Mesodermal cell (in vitro differentiated cells): ENCODE measurements at regions not wholly inside any gene's neighbourhood (a gene's known extent, or its start where the extent isn't known, plus 50 kb on each side); places are given as distances from the start of the nearest gene placed in this dataset.
A peak's percentile ranks its signal among the peaks of the same experiment; 100 is the strongest.

ENCODE experiments used
- H3K27ac ChIP-seq: 2 replicates; pipeline ENCODE4 v1.7.0; 2013; ENCODE audit warnings: mild to moderate bottlenecking, low read depth, low read length, moderate library complexity; ENCODE audit not compliant: severe bottlenecking
- H3K36me3 ChIP-seq: 2 replicates; pipeline ENCODE4 v1.7.1; 2013; ENCODE audit warnings: mild to moderate bottlenecking, low read length, moderate library complexity; ENCODE audit not compliant: control insufficient read depth, insufficient read depth
- H3K4me1 ChIP-seq: one replicate; pipeline ENCODE4 v1.7.1; 2013; ENCODE audit warnings: mild to moderate bottlenecking, low read length; ENCODE audit not compliant: insufficient read depth, control insufficient read depth, poor library complexity, severe bottlenecking
- H3K4me3 ChIP-seq: 2 replicates; pipeline ENCODE4 v1.7.0; 2013; ENCODE audit warnings: low read length, control low read depth, mild to moderate bottlenecking; ENCODE audit not compliant: insufficient read depth, poor library complexity, severe bottlenecking; ENCODE audit errors: extremely low read depth
- H3K9me3 ChIP-seq: 2 replicates; pipeline ENCODE4 v1.7.1; 2013; ENCODE audit warnings: mild to moderate bottlenecking, low read length, moderate library complexity; ENCODE audit not compliant: control insufficient read depth
- WGBS, 2 experiments: methylation state at CpG; one replicate each; pipeline ENCODE4 v1.1.5; 2013; ENCODE audit warnings: missing lambda C conversion rate in 2 of 2; ENCODE audit not compliant: insufficient coverage in 2 of 2; 5-methylcytosine and 5-hydroxymethylcytosine counted together

DNA sequence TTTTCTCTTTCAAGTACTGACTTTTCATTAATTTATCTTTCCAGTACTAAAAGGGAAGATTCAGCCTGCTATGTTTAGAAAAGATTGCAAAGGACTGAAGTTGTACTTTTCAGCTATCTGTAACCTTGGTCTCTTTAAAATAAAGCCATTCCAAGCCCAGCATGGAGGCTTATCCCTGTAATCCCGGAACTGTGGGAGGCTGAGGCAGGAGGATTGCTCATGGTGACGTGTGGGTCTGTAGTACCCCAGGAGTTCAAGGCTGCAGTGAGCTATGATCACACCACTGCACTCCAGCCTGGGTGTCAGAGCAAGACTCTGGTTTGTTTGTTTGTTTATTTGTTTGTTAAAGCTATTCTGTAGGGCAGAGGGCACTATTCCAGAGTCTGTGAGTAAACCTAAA is 50.6 kb upstream of the TMEM170B start:
- peaks cover 8% of the 10 kb centered on the region for H3K4me1 ChIP-seq
- no peak overlapping the region for H3K4me3 ChIP-seq
- H3K36me3 ChIP-seq: no peaks in the 10 kb centered on the region
- H3K9me3 ChIP-seq: no peaks in the 10 kb centered on the region
- H3K27ac ChIP-seq: no peak overlapping the region
- WGBS, 2 experiments: 100% methylated on average over 1 of the region's 2 CpGs; no CpG with 5 or more reads in 1 of the 2 experiments

DNA sequence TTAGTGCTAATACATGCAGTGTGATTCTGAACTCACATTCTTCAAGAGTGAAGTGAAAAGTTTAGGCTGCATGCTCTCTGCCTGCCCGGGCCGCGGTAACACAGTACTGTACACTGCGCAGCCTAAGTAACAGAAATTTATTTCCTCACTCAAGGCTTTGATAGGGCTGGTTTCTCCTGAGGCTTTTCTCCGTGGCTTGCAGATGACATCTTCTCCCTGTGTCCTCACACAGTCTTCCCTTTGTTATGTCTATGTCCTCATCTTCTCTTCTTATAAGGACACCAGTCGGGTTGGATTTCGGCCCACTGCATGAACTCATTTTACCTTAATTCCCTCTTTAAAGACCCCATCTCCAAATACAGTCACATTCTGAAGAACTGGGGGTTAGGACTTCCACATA is 51.1 kb upstream of the TMEM170B start:
- Histone ChIP-seq H3K27ac (no peak overlapping the region), H3K4me3 (no peak overlapping the region), H3K9me3 (no peaks in the 10 kb centered on the region), H3K36me3 (no peaks in the 10 kb centered on the region), H3K4me1 (peaks cover 8% of the 10 kb centered on the region)
- 89 to 98% methylated on average over 6 to 7 of the region's 7 CpGs for WGBS, 2 experiments

DNA sequence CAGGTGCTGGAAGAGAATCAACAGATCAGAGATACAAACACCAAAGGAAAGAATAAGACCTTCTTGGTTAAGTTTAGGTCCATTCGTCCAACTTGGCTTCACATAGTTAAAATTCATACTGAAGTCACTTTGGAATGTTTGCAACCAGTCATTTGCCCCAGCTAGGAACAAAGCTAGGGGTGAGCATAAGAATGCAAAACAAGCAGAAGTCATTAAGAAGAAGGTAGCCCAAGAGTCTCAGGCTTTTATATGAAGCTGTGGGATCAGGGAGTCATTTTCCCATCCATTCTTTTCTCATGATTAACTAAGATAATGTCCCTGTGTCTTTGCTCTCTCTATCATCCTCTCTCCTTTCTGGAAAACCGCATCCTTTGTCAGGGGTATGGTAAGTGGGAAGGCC is 51.5 kb upstream of the TMEM170B start:
- no peak overlapping the region for H3K27ac ChIP-seq
- no peak overlapping the region for H3K4me3 ChIP-seq
- H3K4me1 ChIP-seq: peaks cover 8% of the 10 kb centered on the region
- 83% methylated on average over 1 of the region's 2 CpGs; no CpG with 5 or more reads in 1 of the 2 experiments for WGBS, 2 experiments
- H3K36me3 ChIP-seq: no peaks in the 10 kb centered on the region
- no peaks in the 10 kb centered on the region for H3K9me3 ChIP-seq

DNA sequence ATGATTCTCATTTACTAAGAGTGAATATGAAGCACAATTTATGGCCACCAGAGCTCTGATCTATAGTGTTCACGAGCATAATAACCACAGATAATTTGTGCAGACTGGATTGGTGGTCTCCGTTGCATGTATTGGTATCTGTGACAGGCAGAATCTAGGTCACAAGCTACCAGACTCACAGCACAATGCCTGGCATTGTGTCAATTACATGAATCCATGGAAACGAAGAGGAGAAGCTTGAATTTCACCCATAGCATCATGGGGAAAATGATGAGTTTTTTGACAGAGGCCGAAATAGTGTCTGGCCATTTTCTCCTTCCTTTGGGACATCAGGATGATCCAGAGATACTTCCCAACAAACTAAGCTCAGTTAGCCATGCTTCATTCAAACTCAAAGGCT is 52.3 kb upstream of the TMEM170B start:
- peaks cover 8% of the 10 kb centered on the region for H3K4me1 ChIP-seq
- H3K9me3 ChIP-seq: no peaks in the 10 kb centered on the region
- no peak overlapping the region for H3K4me3 ChIP-seq
- peak overlapping the region; percentile 32 for H3K27ac ChIP-seq
- 81 to 88% methylated on average over 1 to 3 of the region's 4 CpGs for WGBS, 2 experiments
- no peaks in the 10 kb centered on the region for H3K36me3 ChIP-seq

DNA sequence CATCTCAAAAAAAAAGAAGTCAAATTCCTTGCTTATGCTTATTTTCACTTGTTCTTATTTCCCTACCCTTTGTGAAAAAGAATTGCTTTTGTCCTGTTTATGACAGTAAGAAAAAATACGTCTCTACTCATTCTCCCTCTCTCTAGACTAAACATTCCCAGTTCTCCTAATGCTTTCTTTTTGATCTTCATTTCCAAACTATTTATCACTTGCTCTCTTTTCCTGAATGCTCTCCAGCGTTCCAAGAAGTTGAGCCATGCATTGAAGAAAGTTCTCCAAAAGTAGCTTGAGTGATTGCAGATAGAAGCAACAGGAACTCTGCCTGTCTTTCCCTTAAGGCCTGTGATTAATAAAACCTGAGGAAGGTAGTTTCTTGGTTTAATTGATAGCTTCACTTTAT is 53.1 kb upstream of the TMEM170B start:
- Histone ChIP-seq H3K27ac (no peak overlapping the region), H3K4me3 (no peak overlapping the region), H3K36me3 (no peaks in the 10 kb centered on the region), H3K9me3 (no peaks in the 10 kb centered on the region), H3K4me1 (peaks cover 8% of the 10 kb centered on the region)
- WGBS, 2 experiments: 83 to 100% methylated on average over 1 of the region's 2 CpGs

DNA sequence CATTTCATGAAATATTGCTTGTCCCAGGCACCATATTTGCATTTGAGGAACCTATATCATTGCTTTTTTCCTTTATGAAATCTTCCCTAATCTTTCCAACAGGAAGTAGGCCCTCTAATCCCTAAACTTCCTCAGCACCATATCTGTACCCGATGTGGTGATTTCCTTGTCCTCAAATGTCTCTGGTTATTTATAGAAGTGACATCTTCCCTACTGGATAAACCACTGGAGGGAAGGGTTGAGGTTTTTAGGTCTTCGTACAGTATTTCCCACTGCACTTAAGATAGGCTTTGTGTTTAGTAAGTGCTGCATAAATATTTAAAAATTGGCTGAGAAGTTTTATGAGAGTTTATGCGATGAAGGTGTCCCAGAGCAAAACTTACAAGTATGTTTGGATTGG is 54.9 kb upstream of the TMEM170B start:
- Histone ChIP-seq H3K9me3 (no peaks in the 10 kb centered on the region), H3K4me1 (peaks cover 8% of the 10 kb centered on the region), H3K27ac (no peak overlapping the region), H3K4me3 (no peak overlapping the region), H3K36me3 (no peaks in the 10 kb centered on the region)
- 100% methylated on average over 1 to 2 of the region's 3 CpGs for WGBS, 2 experiments

DNA sequence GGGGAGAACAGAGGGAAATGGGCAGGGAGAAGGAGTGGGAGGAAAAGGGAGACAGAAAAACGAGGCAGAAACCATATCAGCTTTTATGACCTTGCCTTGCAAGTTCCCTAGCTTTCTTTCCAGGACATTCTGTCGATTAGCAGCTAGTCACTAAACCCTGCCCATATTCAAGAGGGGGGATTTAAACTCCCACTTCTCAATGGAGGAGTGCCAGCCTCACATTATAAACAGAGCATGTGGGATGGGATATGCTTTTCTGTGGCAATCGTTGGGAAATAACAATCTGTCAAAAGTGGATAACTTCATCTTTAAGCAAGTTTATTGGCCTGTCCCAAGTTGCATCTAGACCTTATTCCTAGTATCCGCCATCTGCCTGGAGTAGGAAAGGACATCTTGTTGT is 57.0 kb upstream of the TMEM170B start:
- H3K4me3 ChIP-seq: no peak overlapping the region
- H3K9me3 ChIP-seq: no peaks in the 10 kb centered on the region
- 75 to 80% methylated on average over 1 to 4 of the region's 4 CpGs for WGBS, 2 experiments
- no peak overlapping the region for H3K27ac ChIP-seq
- peaks cover 3% of the 10 kb centered on the region for H3K4me1 ChIP-seq
- H3K36me3 ChIP-seq: no peaks in the 10 kb centered on the region

DNA sequence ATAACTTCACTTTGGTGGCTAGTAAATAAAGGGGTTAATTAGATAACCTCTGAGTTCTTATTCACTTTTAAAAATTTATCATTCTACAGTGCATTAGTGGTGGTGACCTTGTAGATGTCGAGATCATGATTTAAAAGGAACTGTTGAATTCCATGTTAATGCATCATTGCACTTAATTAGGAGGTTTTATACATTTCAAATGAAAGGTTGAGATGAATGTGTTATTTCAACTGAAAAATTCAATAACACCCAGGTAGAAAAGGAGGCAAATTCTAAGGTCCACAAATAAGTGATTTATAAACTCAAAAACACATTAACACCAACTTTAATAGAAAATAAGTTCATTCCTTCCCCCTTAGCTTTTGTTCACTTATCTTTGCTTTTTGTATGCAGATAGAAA is 58.3 kb upstream of the TMEM170B start:
- H3K4me3 ChIP-seq: no peak overlapping the region
- H3K36me3 ChIP-seq: no peaks in the 10 kb centered on the region
- WGBS, 2 experiments: no CpG with 5 or more reads among the region's 1 CpG
- no peaks in the 10 kb centered on the region for H3K4me1 ChIP-seq
- H3K27ac ChIP-seq: no peak overlapping the region
- H3K9me3 ChIP-seq: no peaks in the 10 kb centered on the region

DNA sequence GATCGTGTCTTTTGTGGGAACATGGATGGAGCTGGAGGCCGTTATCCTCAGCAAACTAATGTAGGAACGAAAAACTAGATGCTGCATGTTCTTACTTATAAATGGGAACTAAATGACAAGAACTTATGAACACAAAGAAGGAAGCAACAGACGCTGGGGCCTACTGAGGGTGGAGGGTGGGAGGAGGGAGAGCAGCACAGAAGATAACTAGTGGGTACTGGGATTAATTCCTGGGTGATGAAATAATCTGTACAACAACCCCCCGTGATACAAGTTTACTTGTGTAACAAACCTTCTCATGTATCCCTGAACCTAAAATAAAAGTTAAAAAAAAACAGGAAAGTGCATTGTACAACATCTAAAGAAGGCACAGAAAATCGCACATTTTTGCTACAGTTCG is 59.0 kb upstream of the TMEM170B start:
- no peaks in the 10 kb centered on the region for H3K9me3 ChIP-seq
- 69 to 79% methylated on average over 2 to 4 of the region's 7 CpGs for WGBS, 2 experiments
- no peak overlapping the region for H3K4me3 ChIP-seq
- H3K36me3 ChIP-seq: no peaks in the 10 kb centered on the region
- no peak overlapping the region for H3K27ac ChIP-seq
- no peaks in the 10 kb centered on the region for H3K4me1 ChIP-seq

DNA sequence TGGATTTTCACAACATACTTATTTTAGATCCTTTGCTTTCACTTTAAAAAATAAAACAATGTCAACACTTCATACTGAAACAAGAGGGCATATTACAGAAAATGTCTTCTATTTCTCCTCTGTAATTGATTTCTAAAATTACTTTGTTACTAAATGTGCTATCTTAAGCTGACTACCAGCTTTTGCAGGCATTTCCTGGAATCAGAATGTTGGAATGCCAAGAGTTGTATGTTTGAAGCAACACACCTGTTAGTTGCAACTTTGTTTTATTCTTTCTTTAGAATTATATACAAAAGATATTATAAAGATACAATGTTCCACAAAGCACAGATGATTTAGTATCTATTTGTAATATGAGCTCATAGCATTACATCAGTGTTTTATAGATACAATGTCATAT is 62.5 kb upstream of the TMEM170B start:
- Histone ChIP-seq H3K27ac (no peak overlapping the region), H3K36me3 (no peaks in the 10 kb centered on the region), H3K4me3 (no peak overlapping the region), H3K4me1 (no peaks in the 10 kb centered on the region), H3K9me3 (no peaks in the 10 kb centered on the region)

DNA sequence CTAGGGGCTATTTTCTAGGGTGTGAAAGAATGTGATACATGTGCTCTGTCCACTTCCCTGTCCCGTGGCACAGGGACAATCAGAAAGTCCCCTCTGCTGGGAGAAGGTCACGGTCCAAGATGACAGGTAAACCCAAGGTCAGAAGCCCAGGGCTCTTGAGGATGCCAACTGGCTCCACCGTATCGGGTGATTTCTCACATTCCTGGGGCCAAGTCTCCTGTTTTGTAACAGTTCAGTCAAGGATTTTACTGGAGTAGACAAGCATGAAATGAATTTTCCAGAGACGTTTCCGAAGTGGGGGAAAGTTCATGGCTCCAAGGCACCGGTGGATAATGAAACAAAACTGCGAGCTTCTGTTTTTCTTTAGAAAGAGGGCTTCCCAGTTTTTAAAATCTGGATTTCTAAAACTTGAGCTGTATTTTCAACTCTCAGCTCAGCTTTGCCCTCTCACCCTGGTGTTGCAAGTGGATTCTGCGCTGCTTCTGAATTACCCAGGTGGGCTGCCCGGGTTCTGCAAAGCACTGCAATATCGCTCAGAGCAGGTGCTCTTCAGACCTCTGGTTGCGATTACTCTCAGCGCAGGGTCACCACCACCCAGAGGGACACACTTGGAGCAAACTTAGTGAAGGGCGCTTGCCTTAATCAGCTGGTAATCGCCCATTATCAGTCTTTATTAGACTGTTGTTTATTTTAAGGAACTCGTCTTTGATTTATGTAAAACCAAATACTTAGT is 64.4 kb upstream of the TMEM170B start:
- Histone ChIP-seq H3K36me3 (no peaks in the 10 kb centered on the region), H3K9me3 (no peaks in the 10 kb centered on the region), H3K4me3 (no peak overlapping the region), H3K27ac (no peak overlapping the region), H3K4me1 (no peaks in the 10 kb centered on the region)
- 94 to 95% methylated on average over 13 to 14 of the region's 16 CpGs for WGBS, 2 experiments
